Mesenchymal stem cell (in vitro differentiated cells and primary cell): ENCODE measurements at regions not wholly inside any gene's neighbourhood (a gene's known extent, or its start where the extent isn't known, plus 50 kb on each side); places are given as distances from the start of the nearest gene placed in this dataset.
"Not testable (repeated sequence)": the region's sequence is repeated elsewhere in the genome, so short reads cannot be mapped to it uniquely, and the experiment has no call there.

Source experiments
- DNase-seq: peaks from one replicate; pipeline ENCODE4 v3.0.0-alpha.2; 2013
- H2AFZ ChIP-seq: one replicate; pipeline ENCODE4 v1.6.1; 2013; ENCODE audit warnings: low read depth, mild to moderate bottlenecking, control low read depth, inconsistent platforms, low read length, moderate library complexity
- H2AK5ac ChIP-seq: 2 replicates; pipeline ENCODE4 v1.6.1; 2013; ENCODE audit warnings: low read length, moderate library complexity, mild to moderate bottlenecking, inconsistent platforms; ENCODE audit not compliant: severe bottlenecking
- H2BK120ac ChIP-seq: one replicate; pipeline ENCODE4 v1.6.1; 2013; ENCODE audit warnings: low read depth, mild to moderate bottlenecking, inconsistent platforms, low read length, moderate library complexity
- H2BK12ac ChIP-seq, 2 experiments: one replicate each; pipeline ENCODE4 v1.6.1; 2013; ENCODE audit warnings: inconsistent platforms in 2 of 2, low read length in 2 of 2, mild to moderate bottlenecking in 2 of 2, moderate library complexity in 2 of 2, control low read depth in 1 of 2
- H2BK15ac ChIP-seq: one replicate; pipeline ENCODE4 v1.6.1; 2013; ENCODE audit warnings: mild to moderate bottlenecking, low read depth, inconsistent platforms; ENCODE audit not compliant: poor library complexity, severe bottlenecking
- H2BK5ac ChIP-seq: 2 replicates; pipeline ENCODE4 v1.6.1; 2013; ENCODE audit warnings: low read depth, mild to moderate bottlenecking, low read length, control low read depth, inconsistent platforms; ENCODE audit not compliant: poor library complexity, severe bottlenecking
- H3K14ac ChIP-seq, 2 experiments: one replicate each; pipeline ENCODE4 v1.6.1; 2013; ENCODE audit warnings: inconsistent platforms in 2 of 2, low read length in 2 of 2, control low read depth in 1 of 2, mild to moderate bottlenecking in 1 of 2, moderate library complexity in 1 of 2
- H3K18ac ChIP-seq, 2 experiments: one replicate each; pipeline ENCODE4 v1.6.1; 2013; ENCODE audit warnings: inconsistent platforms in 2 of 2, low read length in 2 of 2, control low read depth in 1 of 2, low read depth in 1 of 2, mild to moderate bottlenecking in 1 of 2
- H3K23ac ChIP-seq, 2 experiments: one replicate each; pipeline ENCODE4 v1.6.1; 2013; ENCODE audit warnings: inconsistent platforms in 2 of 2, low read length in 2 of 2, mild to moderate bottlenecking in 2 of 2, moderate library complexity in 2 of 2, control low read depth in 1 of 2
- H3K27ac ChIP-seq: 2 replicates; pipeline ENCODE4 v1.5.1; 2013; ENCODE audit warnings: mild to moderate bottlenecking, moderate library complexity, low read length, control low read depth, inconsistent platforms; ENCODE audit not compliant: poor library complexity, severe bottlenecking
- H3K27me3 ChIP-seq, 2 experiments: 2 replicates each; pipeline versions ENCODE4 v1.6.1 to v1.7.0; 2013; ENCODE audit warnings: low read length in 2 of 2, mild to moderate bottlenecking in 2 of 2, moderate library complexity in 2 of 2, control low read depth in 1 of 2, inconsistent platforms in 1 of 2; ENCODE audit not compliant: control insufficient read depth in 1 of 2, insufficient read depth in 1 of 2
- H3K36me3 ChIP-seq, 2 experiments: 2 replicates each; pipeline versions ENCODE4 v1.6.1 to v1.7.0; 2013; ENCODE audit warnings: low read length in 2 of 2, control low read depth in 1 of 2, inconsistent platforms in 1 of 2, low read depth in 1 of 2, mild to moderate bottlenecking in 1 of 2; ENCODE audit not compliant: insufficient read depth in 2 of 2, control insufficient read depth in 1 of 2
- H3K4ac ChIP-seq, 2 experiments: one replicate each; pipeline ENCODE4 v1.6.1; 2013; ENCODE audit warnings: inconsistent platforms in 2 of 2, low read length in 2 of 2, mild to moderate bottlenecking in 2 of 2, moderate library complexity in 2 of 2, control low read depth in 1 of 2, low read depth in 1 of 2
- H3K4me1 ChIP-seq: 2 replicates; pipeline ENCODE4 v1.6.1; 2013; ENCODE audit warnings: low read depth, low read length, control low read depth; ENCODE audit not compliant: control insufficient read depth, insufficient read depth
- H3K4me2 ChIP-seq: 2 replicates; pipeline ENCODE4 v1.6.1; 2013; ENCODE audit warnings: low read length, mild to moderate bottlenecking, inconsistent platforms; ENCODE audit not compliant: poor library complexity, severe bottlenecking
- H3K4me3 ChIP-seq, 2 experiments: 2 replicates each; pipeline versions ENCODE4 v1.5.1 to v1.7.0; 2013; ENCODE audit warnings: low read length in 2 of 2, mild to moderate bottlenecking in 2 of 2, control low read depth in 1 of 2, low read depth in 1 of 2; ENCODE audit not compliant: insufficient read depth in 1 of 2
- H3K79me1 ChIP-seq: replicated peaks from 2 replicates; pipeline ENCODE4 v1.6.1; 2013; ENCODE audit warnings: mild to moderate bottlenecking, control low read depth, low read length, inconsistent platforms; ENCODE audit not compliant: poor library complexity, severe bottlenecking
- H3K9ac ChIP-seq: 2 replicates; pipeline ENCODE4 v1.7.0; 2013; ENCODE audit warnings: mild to moderate bottlenecking, low read length, moderate library complexity
- H3K9me3 ChIP-seq: 2 replicates; pipeline ENCODE4 v1.7.0; 2013; ENCODE audit warnings: mild to moderate bottlenecking, low read length; ENCODE audit not compliant: control insufficient read depth
- H4K8ac ChIP-seq: one replicate; pipeline ENCODE4 v1.6.1; 2013; ENCODE audit warnings: inconsistent platforms, mild to moderate bottlenecking, low read length, moderate library complexity
- H4K91ac ChIP-seq: one replicate; pipeline ENCODE4 v1.6.1; 2013; ENCODE audit warnings: mild to moderate bottlenecking, low read length, inconsistent platforms
- WGBS: methylation state at CpG from one replicate; pipeline ENCODE4 v1.1.7; 2013; ENCODE audit warnings: mixed read lengths; 5-methylcytosine and 5-hydroxymethylcytosine counted together

- not testable (repeated sequence) for H3K9me3 ChIP-seq, H3K36me3 ChIP-seq, H3K4me2 ChIP-seq, H3K4ac ChIP-seq, H4K8ac ChIP-seq, H3K27ac ChIP-seq, H3K18ac ChIP-seq, H3K79me1 ChIP-seq, H2BK120ac ChIP-seq, H3K4me3 ChIP-seq, H3K4me1 ChIP-seq, H3K9ac ChIP-seq, H4K91ac ChIP-seq, H3K27me3 ChIP-seq, H2BK12ac ChIP-seq, H2BK15ac ChIP-seq, DNase-seq, H3K23ac ChIP-seq, H2AK5ac ChIP-seq, H3K14ac ChIP-seq, H2AFZ ChIP-seq, H2BK5ac ChIP-seq
- WGBS = no CpG with 5 or more reads among the region's 8 CpGs
These were observed 226.1 kb upstream of the FAM240B start for GRCh38 chr9:38945929-38946570.

- H4K91ac ChIP-seq, H2BK12ac ChIP-seq, DNase-seq, H2BK5ac ChIP-seq, H3K9ac ChIP-seq, H3K79me1 ChIP-seq, H3K27ac ChIP-seq, H3K14ac ChIP-seq, H3K18ac ChIP-seq, H3K4me2 ChIP-seq, H2BK15ac ChIP-seq, H2BK120ac ChIP-seq, H3K27me3 ChIP-seq, H3K9me3 ChIP-seq, H3K23ac ChIP-seq, H2AFZ ChIP-seq, H4K8ac ChIP-seq, H2AK5ac ChIP-seq, H3K4ac ChIP-seq, H3K36me3 ChIP-seq, H3K4me1 ChIP-seq, H3K4me3 ChIP-seq: not testable (repeated sequence)
- WGBS = no CpG with 5 or more reads among the region's 4 CpGs
These were observed 225.0 kb upstream of the FAM240B start for GRCh38 chr9:38944881-38945449.

GRCh38 chr9:38940501-38940900 is 220.6 kb upstream of the FAM240B start:
- H2BK5ac ChIP-seq, H3K9ac ChIP-seq, H3K9me3 ChIP-seq, H2BK12ac ChIP-seq, H3K27me3 ChIP-seq, H3K4ac ChIP-seq, H3K27ac ChIP-seq, H3K36me3 ChIP-seq, H4K8ac ChIP-seq, H3K79me1 ChIP-seq, DNase-seq, H2BK120ac ChIP-seq, H2AK5ac ChIP-seq, H4K91ac ChIP-seq, H3K23ac ChIP-seq, H3K4me3 ChIP-seq, H3K18ac ChIP-seq, H3K14ac ChIP-seq, H3K4me2 ChIP-seq, H2BK15ac ChIP-seq, H2AFZ ChIP-seq, H3K4me1 ChIP-seq: not testable (repeated sequence)
- no CpG with 5 or more reads among the region's 9 CpGs for WGBS

GRCh38 chr9:38938637-38939036 is 218.7 kb upstream of the FAM240B start:
- not testable (repeated sequence) for H3K79me1 ChIP-seq, H4K8ac ChIP-seq, H3K4me1 ChIP-seq, H2AFZ ChIP-seq, H3K4me2 ChIP-seq, H3K9ac ChIP-seq, H2BK5ac ChIP-seq, DNase-seq, H4K91ac ChIP-seq, H3K27me3 ChIP-seq, H3K4ac ChIP-seq, H2BK12ac ChIP-seq, H2AK5ac ChIP-seq, H3K36me3 ChIP-seq, H3K4me3 ChIP-seq, H3K27ac ChIP-seq, H3K14ac ChIP-seq, H2BK15ac ChIP-seq, H3K18ac ChIP-seq, H3K9me3 ChIP-seq, H2BK120ac ChIP-seq, H3K23ac ChIP-seq
- WGBS = no CpG with 5 or more reads among the region's 4 CpGs
